PC-3 (cell line): ENCODE measurements at regions not wholly inside any gene's neighbourhood (a gene's known extent, or its start where the extent isn't known, plus 50 kb on each side); places are given as distances from the start of the nearest gene placed in this dataset.

Experiments used
- ATAC-seq: fragments of 200-7000 bp; cut with Tn5 transposase; 2 replicates; pipeline ENCODE4 v1.9.1; 2020; ENCODE audit warnings: mild to moderate bottlenecking, moderate library complexity
- BruUV-seq: library from RNA; stranded (reverse); fragments of 400-500 nt; replicated peaks from 2 replicates; lab custom pipeline; 2021; lab: Mats Ljungman, UMichigan
- CTCF ChIA-PET: fragments of 300-600 bp; sonication (Branson Sonifier 250); formaldehyde crosslinking; loops from one replicate; lab custom pipeline; 2022; ENCODE audit warnings: antibody characterized with exemption; lab: Charles Lee
- POLR2A ChIA-PET: fragments of 300-600 bp; sonication (Branson Sonifier 250); formaldehyde crosslinking; loops from one replicate; lab custom pipeline; 2022; ENCODE audit warnings: antibody characterized with exemption; ENCODE audit not compliant: unreplicated experiment; lab: Charles Lee
- DNase-seq: peaks from one replicate; pipeline ENCODE4 v3.0.0-alpha.2; 2015
- H2AFZ ChIP-seq: fragments of 300-600 bp; sonication (generic); 2 replicates; pipeline ENCODE4 v1.6.0; 2016; ENCODE audit warnings: antibody characterized with exemption, low read length
- H3F3A ChIP-seq: fragments of 300-600 bp; sonication (generic); one replicate; pipeline ENCODE4 v1.6.0; 2017; ENCODE audit warnings: antibody characterized with exemption, low read length, control low read depth, mild to moderate bottlenecking; ENCODE audit not compliant: unreplicated experiment
- H3K27ac ChIP-seq: fragments of 300-600 bp; sonication (generic); 2 replicates; pipeline ENCODE4 v1.5.1; 2016; ENCODE audit warnings: mild to moderate bottlenecking, low read length
- H3K27me3 ChIP-seq: fragments of 300-600 bp; sonication (generic); 2 replicates; pipeline ENCODE4 v1.6.1; 2016; ENCODE audit warnings: low read length, mixed read lengths
- H3K36me3 ChIP-seq: fragments of 300-600 bp; sonication (generic); 2 replicates; pipeline ENCODE4 v1.6.1; 2016; ENCODE audit warnings: low read depth, mixed run types, low read length, mixed read lengths
- H3K4me1 ChIP-seq: fragments of 300-600 bp; sonication (generic); 2 replicates; pipeline ENCODE4 v1.5.1; 2016; ENCODE audit warnings: low read length; ENCODE audit not compliant: insufficient read depth
- H3K4me2 ChIP-seq: fragments of 300-600 bp; sonication (generic); 2 replicates; pipeline ENCODE4 v1.6.0; 2016; ENCODE audit warnings: low read length
- H3K4me3 ChIP-seq: fragments of 300-600 bp; sonication (generic); 2 replicates; pipeline ENCODE4 v1.5.1; 2016; ENCODE audit warnings: mild to moderate bottlenecking, low read length, mixed read lengths
- H3K79me2 ChIP-seq: fragments of 300-600 bp; sonication (generic); 2 replicates; pipeline ENCODE4 v1.6.1; 2017; ENCODE audit warnings: low read length, mixed read lengths
- H3K9ac ChIP-seq: fragments of 300-600 bp; sonication (generic); 2 replicates; pipeline ENCODE4 v1.6.0; 2016; ENCODE audit warnings: mild to moderate bottlenecking, low read length
- H3K9me2 ChIP-seq: fragments of 300-600 bp; sonication (generic); replicated peaks from 2 replicates; pipeline ENCODE4 v1.6.1; 2016; ENCODE audit warnings: mixed run types, low read length, mixed read lengths
- H3K9me3 ChIP-seq: fragments of 300-600 bp; sonication (generic); 2 replicates; pipeline ENCODE4 v1.6.1; 2016; ENCODE audit warnings: low read length, mixed read lengths
- H4K20me1 ChIP-seq: fragments of 300-600 bp; sonication (generic); 2 replicates; pipeline ENCODE4 v1.6.1; 2016; ENCODE audit warnings: low read length, mixed read lengths
- CTCF ChIP-seq: fragments of 300-600 bp; sonication (generic); conservative IDR thresholded peaks from 2 replicates; pipeline ENCODE4 v1.5.1; 2017; ENCODE audit warnings: antibody characterized with exemption, low read depth, mild to moderate bottlenecking, low read length
- EZH2 ChIP-seq: fragments of 300-600 bp; sonication (generic); IDR thresholded peaks from one replicate; pipeline ENCODE4 v1.6.1; 2017; ENCODE audit warnings: antibody characterized with exemption, mild to moderate bottlenecking, low read length; ENCODE audit not compliant: unreplicated experiment
- EZH2phosphoT487 ChIP-seq: fragments of 300-600 bp; sonication (generic); IDR thresholded peaks from 2 replicates; pipeline ENCODE4 v1.6.1; 2018; ENCODE audit warnings: mild to moderate bottlenecking, antibody characterized with exemption, low read length, borderline replicate concordance
- intact Hi-C: fragments of 100-400 bp; cut with micrococcal nuclease; formaldehyde crosslinking; loops from 2 replicates; pipeline ENCODE4 v1.9.0; 2023

GRCh38 chr6:95357380-95358020 lies 219.8 kb upstream of the MANEA start:
- H3K4me1 ChIP-seq = no peaks in the 10 kb centered on the region
- ChIA-PET CTCF (no interaction called here), POLR2A (no interaction called here)
- H3F3A ChIP-seq = no peaks in the 10 kb centered on the region
- no peak overlapping the region for H2AFZ ChIP-seq
- H3K79me2 ChIP-seq = no peaks in the 10 kb centered on the region
- no peak overlapping the region for H3K27ac ChIP-seq
- H3K9ac ChIP-seq = no peak overlapping the region
- no peaks in the 10 kb centered on the region for H3K36me3 ChIP-seq
- BruUV-seq = no TSS peak
- H3K4me3 ChIP-seq = no peak overlapping the region
- H3K9me2 ChIP-seq = no peaks in the 10 kb centered on the region
- intact Hi-C loops = no loop called here
- no peak for ATAC-seq
- TF ChIP-seq EZH2 = no peak
- TF ChIP-seq CTCF = no peak
- no peak for TF ChIP-seq EZH2phosphoT487
- no peak overlapping the region for H3K4me2 ChIP-seq
- no peaks in the 10 kb centered on the region for H4K20me1 ChIP-seq
- no peaks in the 10 kb centered on the region for H3K9me3 ChIP-seq
- DNase-seq = no peak
- H3K27me3 ChIP-seq = no peaks in the 10 kb centered on the region

GRCh38 chr6:95364016-95364604 lies 213.2 kb upstream of the MANEA start:
- no TSS peak for BruUV-seq
- H3K9me2 ChIP-seq = no peaks in the 10 kb centered on the region
- H3K9ac ChIP-seq = no peak overlapping the region
- no peak overlapping the region for H3K4me3 ChIP-seq
- H3K4me1 ChIP-seq = no peaks in the 10 kb centered on the region
- no peak overlapping the region for H3K27ac ChIP-seq
- ATAC-seq = no peak
- TF ChIP-seq CTCF (peak; percentile 55), EZH2 (no peak), EZH2phosphoT487 (no peak)
- H3K27me3 ChIP-seq = no peaks in the 10 kb centered on the region
- no peaks in the 10 kb centered on the region for H3K79me2 ChIP-seq
- H3F3A ChIP-seq = no peaks in the 10 kb centered on the region
- no peaks in the 10 kb centered on the region for H3K9me3 ChIP-seq
- H3K4me2 ChIP-seq = no peak overlapping the region
- intact Hi-C loops = no loop called here
- POLR2A ChIA-PET = no interaction called here
- DNase-seq = peak; percentile 39
- no peaks in the 10 kb centered on the region for H4K20me1 ChIP-seq
- CTCF ChIA-PET = no interaction called here
- no peak overlapping the region for H2AFZ ChIP-seq
- H3K36me3 ChIP-seq = no peaks in the 10 kb centered on the region

GRCh38 chr6:95365454-95365853 lies 211.9 kb upstream of the MANEA start:
- H2AFZ ChIP-seq = no peak overlapping the region
- no peaks in the 10 kb centered on the region for H3K9me2 ChIP-seq
- H3K4me1 ChIP-seq = no peaks in the 10 kb centered on the region
- H3F3A ChIP-seq = no peaks in the 10 kb centered on the region
- no peak overlapping the region for H3K4me2 ChIP-seq
- no peaks in the 10 kb centered on the region for H3K79me2 ChIP-seq
- ATAC-seq = no peak
- BruUV-seq = no TSS peak
- intact Hi-C loops = no loop called here
- no peak overlapping the region for H3K27ac ChIP-seq
- no peak for TF ChIP-seq EZH2phosphoT487
- TF ChIP-seq EZH2 = no peak
- TF ChIP-seq CTCF = no peak
- H4K20me1 ChIP-seq = no peaks in the 10 kb centered on the region
- no peak overlapping the region for H3K9ac ChIP-seq
- no peak for DNase-seq
- H3K27me3 ChIP-seq = no peaks in the 10 kb centered on the region
- POLR2A ChIA-PET = no interaction called here
- no peaks in the 10 kb centered on the region for H3K9me3 ChIP-seq
- CTCF ChIA-PET = no interaction called here
- no peak overlapping the region for H3K4me3 ChIP-seq
- H3K36me3 ChIP-seq = no peaks in the 10 kb centered on the region
